ENCODE measurements at regions not wholly inside any gene's neighbourhood (a gene's known extent, or its start where the extent isn't known, plus 50 kb on each side); places are given as distances from the start of the nearest gene placed in this dataset.

- no peaks in the 10 kb centered on the region for H3F3A ChIP-seq (ENCODE audit: insufficient read depth)
- no peak overlapping the region for H3K27ac ChIP-seq (ENCODE audit: low read depth, low read length)
- H3K36me3 ChIP-seq (ENCODE audit: low read length) = no peaks in the 10 kb centered on the region
- no peak overlapping the region for H3K9ac ChIP-seq (ENCODE audit: low read length)
- H3K4me2 ChIP-seq (ENCODE audit: low read depth, low read length, poor library complexity, severe bottlenecking) = no peak overlapping the region
- no peaks in the 10 kb centered on the region for H4K20me1 ChIP-seq (ENCODE audit: low read depth, low read length)
- H3K9me2 ChIP-seq (replicated peaks; ENCODE audit: insufficient read depth, low read length) = no peaks in the 10 kb centered on the region
- H2AFZ ChIP-seq (ENCODE audit: low read depth, low read length, severe bottlenecking) = no peak overlapping the region
- no peaks in the 10 kb centered on the region for H3K79me2 ChIP-seq (ENCODE audit: insufficient read depth, low read length)
- H3K4me3 ChIP-seq (ENCODE audit: insufficient read depth, low read length, poor library complexity, severe bottlenecking) = no peak overlapping the region
- 0 out of 2 replicates have a peak, but pooled peaks cover 7% of the 10 kb centered on the region for H3K9me3 ChIP-seq (ENCODE audit: insufficient read depth, low read length)
- no peak for TF ChIP-seq EZH2phosphoT487 (conservative IDR thresholded peaks at IDR 0.05; ENCODE audit: low read length)
- TF ChIP-seq, protein P1, sequence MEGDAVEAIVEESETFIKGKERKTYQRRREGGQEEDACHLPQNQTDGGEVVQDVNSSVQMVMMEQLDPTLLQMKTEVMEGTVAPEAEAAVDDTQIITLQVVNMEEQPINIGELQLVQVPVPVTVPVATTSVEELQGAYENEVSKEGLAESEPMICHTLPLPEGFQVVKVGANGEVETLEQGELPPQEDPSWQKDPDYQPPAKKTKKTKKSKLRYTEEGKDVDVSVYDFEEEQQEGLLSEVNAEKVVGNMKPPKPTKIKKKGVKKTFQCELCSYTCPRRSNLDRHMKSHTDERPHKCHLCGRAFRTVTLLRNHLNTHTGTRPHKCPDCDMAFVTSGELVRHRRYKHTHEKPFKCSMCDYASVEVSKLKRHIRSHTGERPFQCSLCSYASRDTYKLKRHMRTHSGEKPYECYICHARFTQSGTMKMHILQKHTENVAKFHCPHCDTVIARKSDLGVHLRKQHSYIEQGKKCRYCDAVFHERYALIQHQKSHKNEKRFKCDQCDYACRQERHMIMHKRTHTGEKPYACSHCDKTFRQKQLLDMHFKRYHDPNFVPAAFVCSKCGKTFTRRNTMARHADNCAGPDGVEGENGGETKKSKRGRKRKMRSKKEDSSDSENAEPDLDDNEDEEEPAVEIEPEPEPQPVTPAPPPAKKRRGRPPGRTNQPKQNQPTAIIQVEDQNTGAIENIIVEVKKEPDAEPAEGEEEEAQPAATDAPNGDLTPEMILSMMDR (IDR thresholded peaks at IDR 0.05; ENCODE audit: insufficient read depth, low read length, poor library complexity, severe bottlenecking) = no peak
- no peaks in the 10 kb centered on the region for H3K27me3 ChIP-seq (ENCODE audit: low read length)
These were observed 419.1 kb downstream of the ARL4A start for GRCh38 chr7:13106513-13106912.

- TF ChIP-seq, protein P1 (IDR thresholded peaks at IDR 0.05; ENCODE audit: insufficient read depth, low read length, poor library complexity, severe bottlenecking) = no peak
- no peak for TF ChIP-seq EZH2phosphoT487 (conservative IDR thresholded peaks at IDR 0.05; ENCODE audit: low read length)
These were observed 419.9 kb downstream of the ARL4A start for GRCh38 chr7:13107291-13107690.

DNA sequence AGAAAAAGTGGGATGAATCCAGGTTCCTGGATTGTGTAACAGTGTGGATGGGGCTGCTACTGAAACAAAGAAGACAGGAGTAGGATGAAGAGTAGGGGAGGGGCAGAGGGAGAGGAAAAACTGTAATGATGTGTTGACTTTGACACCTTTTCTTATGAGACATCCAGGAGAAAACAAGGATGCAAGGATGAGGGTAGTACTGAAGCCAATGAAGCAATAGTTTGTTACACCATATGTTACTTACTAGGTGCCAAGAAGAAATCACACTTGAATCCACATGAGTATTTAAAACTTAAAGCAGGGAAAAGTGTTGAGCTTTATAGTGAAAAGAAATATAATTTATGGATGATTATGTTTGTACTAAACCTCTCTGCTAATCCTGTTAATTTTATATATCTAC is 420.6 kb downstream of the ARL4A start:
- Histone ChIP-seq H3K27me3 (ENCODE audit: low read length) (no peaks in the 10 kb centered on the region), H3F3A (ENCODE audit: insufficient read depth) (no peaks in the 10 kb centered on the region), H3K9me3 (ENCODE audit: insufficient read depth, low read length) (0 out of 2 replicates have a peak, but pooled peaks cover 7% of the 10 kb centered on the region), H3K27ac (ENCODE audit: low read depth, low read length) (no peak overlapping the region), H3K79me2 (ENCODE audit: insufficient read depth, low read length) (no peaks in the 10 kb centered on the region), H3K4me3 (ENCODE audit: insufficient read depth, low read length, poor library complexity, severe bottlenecking) (no peak overlapping the region), H4K20me1 (ENCODE audit: low read depth, low read length) (no peaks in the 10 kb centered on the region), H3K36me3 (ENCODE audit: low read length) (no peaks in the 10 kb centered on the region), H3K9me2 (replicated peaks; ENCODE audit: insufficient read depth, low read length) (no peaks in the 10 kb centered on the region), H2AFZ (ENCODE audit: low read depth, low read length, severe bottlenecking) (no peak overlapping the region), H3K4me2 (ENCODE audit: low read depth, low read length, poor library complexity, severe bottlenecking) (no peak overlapping the region), H3K9ac (ENCODE audit: low read length) (no peak overlapping the region)
- no peak for TF ChIP-seq EZH2phosphoT487 (conservative IDR thresholded peaks at IDR 0.05; ENCODE audit: low read length)
- TF ChIP-seq, protein P1 (IDR thresholded peaks at IDR 0.05; ENCODE audit: insufficient read depth, low read length, poor library complexity, severe bottlenecking) = no peak

More at GRCh38 chr7:13107291-13107690, 419.9 kb downstream of the ARL4A start:
- Histone ChIP-seq H3K9me3 (ENCODE audit: insufficient read depth, low read length) (0 out of 2 replicates have a peak, but pooled peaks cover 7% of the 10 kb centered on the region), H3K27me3 (ENCODE audit: low read length) (no peaks in the 10 kb centered on the region), H4K20me1 (ENCODE audit: low read depth, low read length) (no peaks in the 10 kb centered on the region), H3K36me3 (ENCODE audit: low read length) (no peaks in the 10 kb centered on the region), H3K4me3 (ENCODE audit: insufficient read depth, low read length, poor library complexity, severe bottlenecking) (no peak overlapping the region), H2AFZ (ENCODE audit: low read depth, low read length, severe bottlenecking) (no peak overlapping the region), H3K27ac (ENCODE audit: low read depth, low read length) (no peak overlapping the region), H3K9me2 (replicated peaks; ENCODE audit: insufficient read depth, low read length) (no peaks in the 10 kb centered on the region), H3K9ac (ENCODE audit: low read length) (no peak overlapping the region), H3F3A (ENCODE audit: insufficient read depth) (no peaks in the 10 kb centered on the region), H3K4me2 (ENCODE audit: low read depth, low read length, poor library complexity, severe bottlenecking) (no peak overlapping the region), H3K79me2 (ENCODE audit: insufficient read depth, low read length) (no peaks in the 10 kb centered on the region)

Data from SU-DHL-6 (cell line).